Activated naive CD4-positive, alpha-beta T cell treated with anti-CD3 and anti-CD28 coated beads, Interleukin-2, amount 10 ng/mL, durations not matched to agents 7 days and 5 days (primary cell): ENCODE measurements at regions not wholly inside any gene's neighbourhood (a gene's known extent, or its start where the extent isn't known, plus 50 kb on each side); places are given as distances from the start of the nearest gene placed in this dataset.

Source experiments
- CTCF ChIA-PET: fragments of 350-600 bp; sonication (Branson Sonifier 250); formaldehyde crosslinking; loops from one replicate; lab custom pipeline; 2021; ENCODE audit warnings: antibody characterized with exemption; lab: Charles Lee
- DNase-seq: peaks from one replicate; pipeline ENCODE4 v3.0.0-alpha.2; 2020
- H3K27ac Mint-ChIP-seq: one replicate; pipeline ENCODE4 v1.8.0; 2021; ENCODE audit warnings: mild to moderate bottlenecking, moderate library complexity, mixed read lengths
- H3K27me3 Mint-ChIP-seq: one replicate; pipeline ENCODE4 v1.8.0; 2021; ENCODE audit warnings: mild to moderate bottlenecking, mixed read lengths
- H3K36me3 Mint-ChIP-seq: one replicate; pipeline ENCODE4 v1.8.0; 2021; ENCODE audit warnings: mixed read lengths
- H3K4me1 Mint-ChIP-seq: one replicate; pipeline ENCODE4 v1.8.0; 2021; ENCODE audit warnings: mixed read lengths
- H3K4me3 Mint-ChIP-seq: one replicate; pipeline ENCODE4 v1.8.0; 2021; ENCODE audit warnings: mild to moderate bottlenecking, moderate library complexity, mixed read lengths
- H3K9me3 Mint-ChIP-seq: one replicate; pipeline ENCODE4 v1.8.0; 2021; ENCODE audit warnings: mixed read lengths

DNA sequence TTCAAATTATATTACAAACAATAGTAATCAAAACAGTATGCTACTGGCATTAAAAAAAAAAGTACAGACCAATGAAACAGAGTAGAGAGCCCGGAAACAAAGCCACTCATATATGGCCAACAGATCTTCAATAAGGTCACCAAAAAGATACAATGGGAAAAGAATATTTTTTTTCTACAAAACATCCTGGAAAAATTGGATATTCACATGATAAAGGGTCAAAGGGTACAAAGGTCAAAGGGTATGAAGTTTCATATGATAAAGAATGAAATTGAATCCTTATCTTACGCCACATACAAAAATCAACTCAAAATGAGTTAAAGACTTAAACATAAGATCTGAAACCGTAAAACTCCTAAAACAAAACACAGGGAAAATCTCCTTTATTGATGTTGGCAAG is 168.5 kb upstream of the PELI2 start:
- DNase-seq: no peak
- Mint-ChIP-seq H3K27me3 (peaks cover 9% of the 10 kb centered on the region), H3K9me3 (no peaks in the 10 kb centered on the region), H3K27ac (no peak overlapping the region), H3K4me1 (no peaks in the 10 kb centered on the region), H3K4me3 (no peak overlapping the region), H3K36me3 (no peaks in the 10 kb centered on the region)
- CTCF ChIA-PET: no interaction called here

DNA sequence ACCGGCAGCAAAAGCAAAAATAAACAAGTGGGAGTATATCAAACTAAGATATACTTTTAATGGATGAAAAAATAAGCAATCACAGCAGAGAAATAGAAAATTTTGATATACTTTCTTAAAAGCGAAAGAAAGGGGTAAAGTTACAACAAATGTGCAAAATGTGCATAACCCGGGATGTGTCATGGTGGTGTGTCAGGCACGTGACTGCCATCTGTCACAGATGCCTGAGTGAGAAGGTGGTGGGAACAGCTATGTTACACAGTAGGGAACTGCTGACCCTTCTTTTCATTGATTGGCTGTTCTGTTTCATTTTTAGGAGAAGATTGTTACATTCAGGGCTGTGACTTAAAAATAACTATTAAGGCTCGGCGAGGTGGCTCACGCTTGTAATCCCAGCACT is 168.1 kb upstream of the PELI2 start:
- Mint-ChIP-seq H3K9me3 (no peaks in the 10 kb centered on the region), H3K27me3 (peaks cover 9% of the 10 kb centered on the region), H3K36me3 (no peaks in the 10 kb centered on the region), H3K4me3 (no peak overlapping the region), H3K27ac (no peak overlapping the region), H3K4me1 (no peaks in the 10 kb centered on the region)
- no peak for DNase-seq
- CTCF ChIA-PET: no interaction called here

DNA sequence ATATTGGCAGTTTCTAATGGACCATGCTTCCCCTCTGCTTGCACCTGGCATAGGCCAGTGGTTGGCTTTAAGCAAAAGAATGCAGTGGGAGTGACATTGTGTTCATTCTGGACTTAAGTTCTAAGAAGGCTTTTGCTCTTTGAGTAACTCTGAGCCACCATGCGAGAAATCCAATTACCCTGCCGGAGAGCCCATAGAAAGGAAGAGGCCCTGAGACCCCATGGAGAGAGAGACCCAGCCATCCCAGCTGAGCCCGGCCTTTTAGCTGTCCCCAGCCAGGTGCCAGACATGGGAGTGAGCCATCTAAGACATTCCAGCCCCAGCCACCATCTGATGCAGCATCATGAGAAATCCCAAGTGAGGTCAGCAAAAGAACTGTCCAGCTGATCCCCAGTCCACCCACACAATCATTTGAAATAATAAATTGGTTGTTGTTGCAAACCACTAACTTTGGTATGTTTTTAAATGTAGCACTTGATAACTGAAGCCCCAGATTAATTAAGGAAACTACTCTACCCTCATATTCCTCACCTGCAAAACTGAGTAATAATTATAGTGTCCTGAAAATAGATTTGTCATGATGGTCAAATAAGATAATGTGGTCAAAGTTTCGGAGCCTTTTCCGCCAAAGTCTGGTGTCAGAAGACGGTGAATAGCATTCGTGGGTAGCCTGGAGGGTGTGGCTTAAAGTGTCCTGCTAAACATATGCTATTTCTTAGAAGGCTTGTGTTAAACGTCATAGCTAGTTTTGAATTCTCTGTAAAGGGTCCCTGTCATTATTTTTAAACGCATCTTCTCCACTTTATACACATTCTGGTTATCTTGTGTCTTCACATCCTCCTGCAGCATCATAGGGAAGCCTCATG is 166.6 kb upstream of the PELI2 start:
- H3K4me1 Mint-ChIP-seq: no peaks in the 10 kb centered on the region
- CTCF ChIA-PET: no interaction called here
- no peaks in the 10 kb centered on the region for H3K36me3 Mint-ChIP-seq
- no peak overlapping the region for H3K27ac Mint-ChIP-seq
- peaks cover 5% of the 10 kb centered on the region for H3K27me3 Mint-ChIP-seq
- no peak overlapping the region for H3K4me3 Mint-ChIP-seq
- no peak for DNase-seq
- no peaks in the 10 kb centered on the region for H3K9me3 Mint-ChIP-seq

DNA sequence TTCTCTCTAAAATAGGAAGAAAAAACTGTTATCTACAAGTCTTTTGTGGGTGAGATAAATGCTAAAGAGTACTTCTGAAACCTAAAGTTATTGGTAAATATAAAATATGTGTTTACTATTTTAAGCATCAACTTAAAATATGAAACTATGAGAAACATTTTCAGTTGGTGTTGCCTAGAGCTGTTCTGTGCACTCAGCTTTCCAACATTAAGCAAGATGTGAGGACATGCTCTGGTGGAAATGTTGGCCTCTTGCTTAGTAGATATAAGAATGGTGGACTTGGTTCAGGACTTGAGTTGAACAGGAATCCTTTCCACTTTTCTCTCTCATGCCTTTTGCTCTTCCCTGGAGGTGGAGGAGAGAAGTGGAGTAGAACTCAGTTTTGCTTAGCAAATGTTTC is 164.1 kb upstream of the PELI2 start:
- DNase-seq: no peak
- Mint-ChIP-seq H3K4me1 (no peaks in the 10 kb centered on the region), H3K27ac (no peak overlapping the region), H3K4me3 (no peak overlapping the region), H3K27me3 (peaks cover 11% of the 10 kb centered on the region), H3K9me3 (no peaks in the 10 kb centered on the region), H3K36me3 (no peaks in the 10 kb centered on the region)
- CTCF ChIA-PET: no interaction called here

DNA sequence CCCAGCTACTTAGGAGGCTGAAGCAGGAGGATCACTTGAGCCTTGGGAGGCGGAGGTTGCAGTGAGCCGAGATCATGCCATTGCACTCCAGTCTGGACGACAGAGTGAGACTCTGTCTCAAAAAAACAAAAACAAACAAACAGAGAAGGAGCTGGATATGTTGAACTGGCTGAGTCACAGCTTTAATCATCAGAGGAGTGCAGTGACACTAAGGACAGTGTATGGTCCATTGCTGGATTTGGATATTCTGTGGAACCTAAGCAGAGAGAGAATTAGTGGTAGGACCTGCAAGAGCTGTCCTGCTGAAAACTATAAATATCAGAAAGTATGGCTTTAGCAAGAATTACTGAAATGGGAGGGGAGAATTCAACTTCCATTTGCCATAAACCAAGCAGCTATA is 163.0 kb upstream of the PELI2 start:
- Mint-ChIP-seq H3K27ac (no peak overlapping the region), H3K4me3 (no peak overlapping the region), H3K4me1 (no peaks in the 10 kb centered on the region), H3K9me3 (no peaks in the 10 kb centered on the region), H3K36me3 (no peaks in the 10 kb centered on the region), H3K27me3 (peaks cover 17% of the 10 kb centered on the region)
- no peak for DNase-seq
- CTCF ChIA-PET: interaction anchor here (1.2 kb wide), 1 partner anchor 10 kb away, joined by 3 read pairs; no protein-coding TSS in a partner anchor

DNA sequence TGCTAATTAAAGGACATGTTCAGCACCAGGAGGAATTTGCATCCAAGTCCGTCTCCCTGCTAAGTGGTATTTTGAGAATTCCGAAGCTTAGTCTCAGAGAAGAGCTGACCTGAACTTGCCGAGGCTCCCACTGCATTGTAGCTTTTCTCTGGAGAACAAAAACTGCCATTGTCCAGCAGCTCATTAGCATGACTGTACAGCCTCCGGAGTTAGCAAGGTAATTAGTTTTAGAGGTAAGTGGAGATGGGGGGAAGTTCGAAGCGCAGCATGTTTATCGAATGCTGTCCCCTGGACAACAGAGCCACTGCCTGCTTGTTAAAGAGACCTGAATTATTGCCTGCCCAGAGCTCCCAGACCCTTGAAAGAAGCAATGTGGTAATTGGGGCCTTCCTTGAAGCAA is 160.3 kb upstream of the PELI2 start:
- CTCF ChIA-PET: no interaction called here
- Mint-ChIP-seq H3K4me1 (no peaks in the 10 kb centered on the region), H3K27me3 (peaks cover 16% of the 10 kb centered on the region), H3K36me3 (no peaks in the 10 kb centered on the region), H3K4me3 (no peak overlapping the region), H3K27ac (no peak overlapping the region), H3K9me3 (no peaks in the 10 kb centered on the region)
- no peak for DNase-seq

DNA sequence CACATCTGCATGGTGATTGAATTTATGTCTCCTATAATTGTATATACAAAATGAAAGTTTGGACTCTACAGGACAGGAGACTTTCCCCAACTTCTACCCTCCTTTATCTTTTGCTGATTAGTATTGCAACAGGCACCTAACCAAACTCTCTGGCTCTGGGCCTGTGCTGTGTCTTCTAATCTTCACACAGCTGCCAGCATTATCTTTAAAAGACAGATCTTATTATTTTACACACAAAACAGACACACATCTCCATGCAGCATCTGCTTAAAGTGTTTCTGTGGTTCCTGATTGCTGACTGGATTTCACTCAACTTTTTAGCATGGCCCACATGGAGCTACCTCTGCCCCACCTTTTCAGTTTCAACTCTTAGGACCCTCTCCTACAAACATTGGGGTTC is 154.9 kb upstream of the PELI2 start:
- H3K9me3 Mint-ChIP-seq: no peaks in the 10 kb centered on the region
- H3K4me3 Mint-ChIP-seq: no peak overlapping the region
- DNase-seq: no peak
- H3K36me3 Mint-ChIP-seq: no peaks in the 10 kb centered on the region
- H3K27me3 Mint-ChIP-seq: peaks cover 24% of the 10 kb centered on the region
- CTCF ChIA-PET: no interaction called here
- H3K27ac Mint-ChIP-seq: no peak overlapping the region
- H3K4me1 Mint-ChIP-seq: no peaks in the 10 kb centered on the region

DNA sequence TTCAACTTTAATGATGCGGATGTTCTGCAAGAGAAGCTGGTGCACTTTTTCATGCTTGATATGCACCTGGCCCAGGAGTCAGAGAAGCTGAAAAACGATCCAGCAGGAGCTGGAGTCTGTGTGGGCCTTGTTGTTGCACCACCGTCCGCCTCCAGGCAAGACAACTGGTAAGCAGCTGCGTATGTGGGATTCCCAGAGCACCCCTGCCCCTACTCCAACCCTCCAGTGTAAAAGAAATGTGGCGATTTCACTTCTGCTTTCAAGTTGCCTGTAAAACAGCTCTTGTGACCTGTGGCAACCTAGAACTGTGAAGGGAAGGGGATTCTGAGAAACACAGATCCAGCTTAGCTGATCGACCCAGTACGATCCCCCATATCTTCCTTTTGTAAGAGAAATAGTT is 154.1 kb upstream of the PELI2 start:
- H3K9me3 Mint-ChIP-seq: no peaks in the 10 kb centered on the region
- peaks cover 22% of the 10 kb centered on the region for H3K27me3 Mint-ChIP-seq
- no peaks in the 10 kb centered on the region for H3K36me3 Mint-ChIP-seq
- no peak overlapping the region for H3K27ac Mint-ChIP-seq
- CTCF ChIA-PET: no interaction called here
- H3K4me1 Mint-ChIP-seq: no peaks in the 10 kb centered on the region
- DNase-seq: no peak
- no peak overlapping the region for H3K4me3 Mint-ChIP-seq

DNA sequence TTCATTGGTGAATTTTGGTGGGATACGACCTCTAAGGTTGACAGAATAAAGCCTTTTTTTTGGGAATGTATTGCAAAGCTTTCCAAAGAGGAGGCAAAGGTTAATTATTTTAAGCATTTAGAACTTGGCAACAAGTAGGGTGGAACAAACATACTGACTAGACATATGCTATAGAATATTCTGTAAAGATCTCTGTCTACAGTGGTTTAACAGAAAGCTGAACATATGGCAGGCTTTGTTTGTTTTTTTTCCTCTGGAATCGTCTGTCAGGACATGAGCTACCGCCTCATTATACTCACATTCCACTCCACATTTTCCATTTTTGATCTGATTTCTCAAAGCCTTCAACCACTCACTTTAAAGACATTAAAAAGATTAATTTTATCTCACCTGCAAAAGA is 153.4 kb upstream of the PELI2 start:
- Mint-ChIP-seq H3K27ac (no peak overlapping the region), H3K27me3 (peaks cover 16% of the 10 kb centered on the region), H3K4me1 (no peaks in the 10 kb centered on the region), H3K9me3 (no peaks in the 10 kb centered on the region), H3K36me3 (no peaks in the 10 kb centered on the region), H3K4me3 (no peak overlapping the region)
- CTCF ChIA-PET: interaction anchor here (0.8 kb wide), 1 partner anchor 9 kb away, joined by 3 read pairs; no protein-coding TSS in a partner anchor
- no peak for DNase-seq

DNA sequence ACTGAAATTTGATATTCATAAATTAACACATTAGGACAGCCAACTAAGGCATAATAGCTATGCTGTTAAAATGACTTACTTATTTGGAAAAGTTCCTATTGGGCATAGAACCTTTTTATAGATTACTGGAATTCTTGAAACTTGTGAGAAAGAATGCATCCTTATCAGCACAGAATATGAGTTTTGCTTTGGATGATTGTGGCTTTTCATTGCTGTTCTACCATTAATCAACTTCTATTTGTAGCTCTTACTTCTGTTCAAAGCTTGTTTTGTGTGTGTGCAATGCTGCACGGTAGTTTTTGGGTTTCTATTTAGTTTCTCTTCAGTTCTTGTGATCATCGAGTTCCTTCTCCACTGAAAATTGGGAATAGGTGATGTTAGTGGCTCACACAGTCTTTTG is 152.4 kb upstream of the PELI2 start:
- peaks cover 13% of the 10 kb centered on the region for H3K27me3 Mint-ChIP-seq
- no peaks in the 10 kb centered on the region for H3K4me1 Mint-ChIP-seq
- H3K4me3 Mint-ChIP-seq: no peak overlapping the region
- H3K9me3 Mint-ChIP-seq: no peaks in the 10 kb centered on the region
- CTCF ChIA-PET: no interaction called here
- no peaks in the 10 kb centered on the region for H3K36me3 Mint-ChIP-seq
- no peak overlapping the region for H3K27ac Mint-ChIP-seq
- DNase-seq: no peak

DNA sequence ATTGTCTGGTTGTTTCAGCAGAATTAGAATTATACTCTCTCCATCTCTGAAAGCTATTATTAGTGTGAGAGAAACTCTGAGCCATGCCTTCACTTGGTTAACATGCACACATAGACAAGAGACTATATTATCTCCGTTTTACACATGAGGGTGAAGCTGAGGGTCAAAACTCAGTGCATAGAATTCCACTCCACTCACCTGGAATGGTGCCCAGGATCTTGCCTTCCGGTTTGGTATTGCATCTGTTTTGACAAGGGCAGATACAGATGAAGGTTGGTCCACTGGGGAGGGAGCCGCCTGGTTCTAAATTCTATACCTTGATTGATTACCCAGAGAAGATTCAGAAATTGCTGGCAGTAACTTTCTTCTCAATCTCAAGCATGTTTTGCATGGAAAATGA is 149.5 kb upstream of the PELI2 start:
- Mint-ChIP-seq H3K36me3 (no peaks in the 10 kb centered on the region), H3K9me3 (no peaks in the 10 kb centered on the region), H3K27ac (no peak overlapping the region), H3K4me3 (no peak overlapping the region), H3K4me1 (no peaks in the 10 kb centered on the region), H3K27me3 (peaks cover 14% of the 10 kb centered on the region)
- no peak for DNase-seq
- CTCF ChIA-PET: no interaction called here

DNA sequence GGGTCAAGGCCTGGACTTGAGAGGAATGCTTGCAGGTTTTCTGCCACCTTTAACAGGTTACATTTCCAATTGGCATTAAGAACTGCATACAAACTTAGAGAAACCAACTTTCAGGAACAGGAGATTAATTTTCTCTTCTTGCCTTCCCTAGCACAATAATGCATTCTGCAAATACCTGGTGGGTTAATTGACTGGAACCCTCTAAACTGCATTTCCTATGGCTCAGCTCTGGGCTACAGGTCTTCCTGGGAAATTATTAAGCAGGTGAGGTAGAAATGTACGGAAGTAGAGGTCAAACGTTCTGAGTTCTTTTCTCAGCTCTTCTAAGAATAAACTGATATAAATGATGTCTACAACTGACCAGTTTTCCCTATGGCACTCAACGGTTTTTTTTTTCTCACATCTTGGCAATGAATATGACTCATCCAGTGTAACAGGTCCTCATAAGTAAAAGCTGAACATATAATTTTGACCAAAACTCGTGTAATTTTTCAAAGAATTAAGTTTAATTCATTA is 144.9 kb upstream of the PELI2 start:
- no peak for DNase-seq
- H3K4me1 Mint-ChIP-seq: no peaks in the 10 kb centered on the region
- H3K27me3 Mint-ChIP-seq: peaks cover 5% of the 10 kb centered on the region
- H3K9me3 Mint-ChIP-seq: no peaks in the 10 kb centered on the region
- CTCF ChIA-PET: no interaction called here
- no peak overlapping the region for H3K4me3 Mint-ChIP-seq
- H3K27ac Mint-ChIP-seq: no peak overlapping the region
- H3K36me3 Mint-ChIP-seq: no peaks in the 10 kb centered on the region

DNA sequence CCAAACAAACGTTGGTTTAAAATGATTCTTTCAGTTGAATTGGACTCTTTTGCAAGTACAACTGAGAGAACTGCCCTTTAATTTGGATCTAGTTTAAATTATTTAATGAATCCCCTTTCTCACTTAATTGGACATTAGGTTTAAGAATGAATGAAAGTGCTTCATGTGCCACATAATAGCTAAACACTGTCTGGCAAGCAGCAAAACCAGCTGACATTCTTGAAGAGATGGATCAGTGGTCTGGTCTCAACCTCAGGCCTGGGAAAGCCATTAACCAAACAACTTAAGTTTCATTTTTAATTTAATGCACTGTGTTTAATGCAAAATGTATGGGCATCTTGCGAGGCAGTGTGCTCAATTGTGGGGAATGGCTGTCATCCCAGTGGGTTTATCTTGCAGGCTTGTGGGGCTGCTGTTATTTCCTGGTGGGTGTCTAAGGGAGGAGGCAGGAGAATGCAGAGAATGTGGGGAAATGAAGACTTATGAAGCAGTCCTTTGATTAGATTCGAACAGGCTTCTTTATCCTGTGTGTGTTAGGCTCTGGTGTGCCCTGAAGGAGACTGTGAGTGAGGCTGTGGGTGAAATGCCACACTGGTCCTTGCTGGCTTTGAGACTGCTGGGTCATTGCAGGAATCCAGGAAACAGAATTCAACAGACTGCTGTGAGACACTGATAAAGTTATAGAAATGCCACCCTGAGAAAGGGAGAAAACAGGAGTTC is 144.1 kb upstream of the PELI2 start:
- no peaks in the 10 kb centered on the region for H3K36me3 Mint-ChIP-seq
- no peaks in the 10 kb centered on the region for H3K9me3 Mint-ChIP-seq
- no peak overlapping the region for H3K27ac Mint-ChIP-seq
- H3K4me3 Mint-ChIP-seq: no peak overlapping the region
- CTCF ChIA-PET: no interaction called here
- H3K27me3 Mint-ChIP-seq: peaks cover 5% of the 10 kb centered on the region
- H3K4me1 Mint-ChIP-seq: no peaks in the 10 kb centered on the region
- DNase-seq: no peak

DNA sequence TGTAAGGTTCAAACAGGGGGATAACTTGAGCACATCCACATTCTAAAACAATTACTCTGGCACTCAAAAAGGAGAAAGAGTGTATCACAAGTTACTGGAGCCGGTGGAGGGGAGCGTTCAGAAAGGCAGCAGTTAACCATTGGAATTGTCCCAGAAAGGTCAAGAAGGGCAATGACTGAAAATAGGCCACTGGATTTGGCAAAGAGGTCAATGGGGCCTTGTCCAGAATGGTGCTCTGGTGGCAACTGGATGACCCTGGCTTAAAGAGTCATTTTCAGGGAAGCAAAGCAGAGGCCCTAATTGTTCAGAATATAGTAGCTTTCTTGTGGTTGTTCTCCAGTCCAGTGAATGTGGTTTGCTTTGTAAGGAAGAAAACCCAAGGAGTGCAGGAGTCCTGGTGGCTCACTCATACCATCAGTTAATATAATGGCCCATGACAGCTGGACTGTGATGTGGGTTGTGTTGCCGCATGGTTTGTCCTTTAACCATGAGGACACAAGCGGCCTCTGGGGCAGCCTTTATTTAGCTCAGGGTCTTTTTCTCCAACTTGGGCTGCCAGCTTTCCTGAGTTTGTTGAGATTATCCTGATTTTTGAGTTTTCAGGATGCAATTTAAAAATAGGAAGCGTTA is 142.8 kb upstream of the PELI2 start:
- Mint-ChIP-seq H3K27ac (no peak overlapping the region), H3K9me3 (no peaks in the 10 kb centered on the region), H3K4me3 (no peak overlapping the region), H3K27me3 (peaks cover 5% of the 10 kb centered on the region), H3K4me1 (no peaks in the 10 kb centered on the region), H3K36me3 (no peaks in the 10 kb centered on the region)
- DNase-seq: no peak
- CTCF ChIA-PET: no interaction called here
